ENCODE measurements at regions not wholly inside any gene's neighbourhood (a gene's known extent, or its start where the extent isn't known, plus 50 kb on each side); places are given as distances from the start of the nearest gene placed in this dataset.

GRCh38 chr15:31486906-31487695 lies 160.5 kb downstream of the KLF13 start:
- no peak overlapping the region for H3K27ac Mint-ChIP-seq
- peaks cover 65% of the 10 kb centered on the region for H3K4me1 Mint-ChIP-seq
- H3K4me3 Mint-ChIP-seq = no peak overlapping the region
- peaks cover 13% of the 10 kb centered on the region for H3K9me3 Mint-ChIP-seq
- DNase-seq = no peak
- H3K36me3 Mint-ChIP-seq = peaks cover 29% of the 10 kb centered on the region
- no peaks in the 10 kb centered on the region for H3K27me3 Mint-ChIP-seq

- H3K4me3 Mint-ChIP-seq = no peak overlapping the region
- H3K36me3 Mint-ChIP-seq = peaks cover 22% of the 10 kb centered on the region
- peaks cover 58% of the 10 kb centered on the region for H3K4me1 Mint-ChIP-seq
These were observed 161.3 kb downstream of the KLF13 start for GRCh38 chr15:31487811-31488436.

GRCh38 chr15:31488437-31489204 lies 162.0 kb downstream of the KLF13 start:
- no peak for DNase-seq
- Mint-ChIP-seq H3K4me3 (no peak overlapping the region), H3K36me3 (peaks cover 21% of the 10 kb centered on the region), H3K4me1 (peaks cover 57% of the 10 kb centered on the region), H3K9me3 (peaks cover 15% of the 10 kb centered on the region), H3K27ac (peak overlapping the region; percentile 60), H3K27me3 (no peaks in the 10 kb centered on the region)

More at GRCh38 chr15:31487811-31488436, 161.3 kb downstream of the KLF13 start:
- H3K27me3 Mint-ChIP-seq = no peaks in the 10 kb centered on the region
- peak; percentile 43 for DNase-seq
- peak overlapping the region; percentile 60 for H3K27ac Mint-ChIP-seq
- peaks cover 15% of the 10 kb centered on the region for H3K9me3 Mint-ChIP-seq

GRCh38 chr15:31489281-31489680 lies 162.6 kb downstream of the KLF13 start:
- no peak for DNase-seq
- no peaks in the 10 kb centered on the region for H3K27me3 Mint-ChIP-seq
- H3K36me3 Mint-ChIP-seq = peaks cover 21% of the 10 kb centered on the region
- peaks cover 55% of the 10 kb centered on the region for H3K4me1 Mint-ChIP-seq
- peaks cover 16% of the 10 kb centered on the region for H3K9me3 Mint-ChIP-seq
- H3K4me3 Mint-ChIP-seq = no peak overlapping the region
- no peak overlapping the region for H3K27ac Mint-ChIP-seq

GRCh38 chr15:31489801-31490646 lies 163.4 kb downstream of the KLF13 start:
- Mint-ChIP-seq H3K27me3 (no peaks in the 10 kb centered on the region), H3K4me3 (no peak overlapping the region), H3K36me3 (peaks cover 14% of the 10 kb centered on the region), H3K27ac (no peak overlapping the region), H3K9me3 (peaks cover 16% of the 10 kb centered on the region), H3K4me1 (peaks cover 48% of the 10 kb centered on the region)
- DNase-seq = no peak

- H3K4me3 Mint-ChIP-seq = no peak overlapping the region
- H3K9me3 Mint-ChIP-seq = peaks cover 16% of the 10 kb centered on the region
These were observed 168.2 kb downstream of the KLF13 start for GRCh38 chr15:31494786-31495185.

GRCh38 chr15:31495281-31495680 lies 168.6 kb downstream of the KLF13 start:
- no peaks in the 10 kb centered on the region for H3K27me3 Mint-ChIP-seq
- peaks cover 13% of the 10 kb centered on the region for H3K36me3 Mint-ChIP-seq
- peaks cover 16% of the 10 kb centered on the region for H3K9me3 Mint-ChIP-seq
- peaks cover 10% of the 10 kb centered on the region for H3K4me1 Mint-ChIP-seq
- no peak overlapping the region for H3K27ac Mint-ChIP-seq
- DNase-seq = no peak
- H3K4me3 Mint-ChIP-seq = no peak overlapping the region

More at GRCh38 chr15:31494786-31495185, 168.2 kb downstream of the KLF13 start:
- Mint-ChIP-seq H3K27ac (no peak overlapping the region), H3K4me1 (peaks cover 14% of the 10 kb centered on the region), H3K27me3 (no peaks in the 10 kb centered on the region), H3K36me3 (peaks cover 13% of the 10 kb centered on the region)
- DNase-seq = no peak

GRCh38 chr15:31497838-31498237 lies 171.2 kb downstream of the KLF13 start:
- peaks cover 2% of the 10 kb centered on the region for H3K36me3 Mint-ChIP-seq
- H3K9me3 Mint-ChIP-seq = peaks cover 1% of the 10 kb centered on the region
- no peak overlapping the region for H3K27ac Mint-ChIP-seq
- peaks cover 5% of the 10 kb centered on the region for H3K4me1 Mint-ChIP-seq
- no peak for DNase-seq
- H3K4me3 Mint-ChIP-seq = no peak overlapping the region
- H3K27me3 Mint-ChIP-seq = no peaks in the 10 kb centered on the region

- no peak for DNase-seq
- no peak overlapping the region for H3K27ac Mint-ChIP-seq
- H3K36me3 Mint-ChIP-seq = peaks cover 2% of the 10 kb centered on the region
- peaks cover 5% of the 10 kb centered on the region for H3K4me1 Mint-ChIP-seq
- no peak overlapping the region for H3K4me3 Mint-ChIP-seq
- peaks cover 1% of the 10 kb centered on the region for H3K9me3 Mint-ChIP-seq
- no peaks in the 10 kb centered on the region for H3K27me3 Mint-ChIP-seq
These were observed 171.7 kb downstream of the KLF13 start for GRCh38 chr15:31498329-31498728.

GRCh38 chr15:31498756-31499155 lies 172.1 kb downstream of the KLF13 start:
- Mint-ChIP-seq H3K4me1 (peaks cover 5% of the 10 kb centered on the region), H3K9me3 (peaks cover under 1% of the 10 kb centered on the region), H3K36me3 (peaks cover under 1% of the 10 kb centered on the region), H3K27ac (no peak overlapping the region), H3K4me3 (no peak overlapping the region), H3K27me3 (no peaks in the 10 kb centered on the region)
- DNase-seq = no peak

- H3K9me3 Mint-ChIP-seq = no peaks in the 10 kb centered on the region
- no peak for DNase-seq
- no peaks in the 10 kb centered on the region for H3K36me3 Mint-ChIP-seq
- no peak overlapping the region for H3K27ac Mint-ChIP-seq
- H3K27me3 Mint-ChIP-seq = no peaks in the 10 kb centered on the region
- H3K4me3 Mint-ChIP-seq = no peak overlapping the region
- peaks cover 5% of the 10 kb centered on the region for H3K4me1 Mint-ChIP-seq
These were observed 172.8 kb downstream of the KLF13 start for GRCh38 chr15:31499236-31499952.

- Mint-ChIP-seq H3K36me3 (no peaks in the 10 kb centered on the region), H3K27me3 (no peaks in the 10 kb centered on the region), H3K4me3 (no peak overlapping the region), H3K4me1 (peaks cover 5% of the 10 kb centered on the region), H3K27ac (no peak overlapping the region), H3K9me3 (no peaks in the 10 kb centered on the region)
- no peak for DNase-seq
These were observed 173.5 kb downstream of the KLF13 start for GRCh38 chr15:31499953-31500765.

- DNase-seq = no peak
- H3K36me3 Mint-ChIP-seq = no peaks in the 10 kb centered on the region
- H3K4me3 Mint-ChIP-seq = no peak overlapping the region
- H3K9me3 Mint-ChIP-seq = no peaks in the 10 kb centered on the region
- no peaks in the 10 kb centered on the region for H3K27me3 Mint-ChIP-seq
- H3K4me1 Mint-ChIP-seq = peaks cover 5% of the 10 kb centered on the region
- no peak overlapping the region for H3K27ac Mint-ChIP-seq
These were observed 174.3 kb downstream of the KLF13 start for GRCh38 chr15:31500766-31501449.

All from activated naive CD8-positive, alpha-beta T cell treated with anti-CD3 and anti-CD28 coated beads for 36 hours (primary cell).